ENCODE measurements at regions not wholly inside any gene's neighbourhood (a gene's known extent, or its start where the extent isn't known, plus 50 kb on each side); places are given as distances from the start of the nearest gene placed in this dataset.
"Not testable (repeated sequence)": the region's sequence is repeated elsewhere in the genome, so short reads cannot be mapped to it uniquely, and the experiment has no call there.

GRCh38 chr4:177957596-177958360 lies 515.5 kb upstream of the AGA start:
- DNase-seq, result no peak

- no peak for DNase-seq
Measured at GRCh38 chr4:177960566-177960965, 518.3 kb upstream of the AGA start.

- DNase-seq, result no peak
Measured at GRCh38 chr4:177961761-177962380, 519.6 kb upstream of the AGA start.

GRCh38 chr4:177964061-177964460 lies 521.8 kb upstream of the AGA start:
- DNase-seq, result no peak

GRCh38 chr4:177964693-177965168 lies 522.5 kb upstream of the AGA start:
- no peak for DNase-seq

- no peak for DNase-seq
Measured at GRCh38 chr4:177967328-177967727, 525.1 kb upstream of the AGA start.

GRCh38 chr4:177968817-177969442 lies 526.7 kb upstream of the AGA start:
- no peak for DNase-seq

- DNase-seq, result no peak
Measured at GRCh38 chr4:177974461-177974860, 532.2 kb upstream of the AGA start.

- no peak for DNase-seq
Measured at GRCh38 chr4:177975315-177975987, 533.2 kb upstream of the AGA start.

GRCh38 chr4:177986236-177986635 lies 544.0 kb upstream of the AGA start:
- DNase-seq, result no peak

GRCh38 chr4:177987896-177988295 lies 545.7 kb upstream of the AGA start:
- no peak for DNase-seq

GRCh38 chr4:177989503-177990201 lies 547.4 kb upstream of the AGA start:
- no peak for DNase-seq

- no peak for DNase-seq
Measured at GRCh38 chr4:178003098-178003657, 560.9 kb upstream of the AGA start.

GRCh38 chr4:178010596-178010995 lies 568.4 kb upstream of the AGA start:
- no peak for DNase-seq

- DNase-seq, result not testable (repeated sequence)
Measured at GRCh38 chr4:178015046-178015445, 572.8 kb upstream of the AGA start.

GRCh38 chr4:178026999-178027398 lies 584.8 kb upstream of the AGA start:
- no peak for DNase-seq

- no peak for DNase-seq
Measured at GRCh38 chr4:178027796-178028195, 585.6 kb upstream of the AGA start.

GRCh38 chr4:178028481-178028880 lies 586.2 kb upstream of the AGA start:
- no peak for DNase-seq

GRCh38 chr4:178037459-178038214 lies 595.4 kb upstream of the AGA start:
- DNase-seq, result no peak

GRCh38 chr4:178056996-178057395 lies 614.8 kb upstream of the AGA start:
- DNase-seq, result no peak

- no peak for DNase-seq
Measured at GRCh38 chr4:178063568-178063967, 621.3 kb upstream of the AGA start.
